KOPT-K1 (cell line): ENCODE measurements at regions not wholly inside any gene's neighbourhood (a gene's known extent, or its start where the extent isn't known, plus 50 kb on each side); places are given as distances from the start of the nearest gene placed in this dataset.

Source experiments
- H3K27ac ChIP-seq: fragments of 200-600 bp; sonication (generic); 2 replicates; pipeline ENCODE4 v1.5.1; 2016; ENCODE audit warnings: antibody characterized with exemption, mild to moderate bottlenecking, low read depth, low read length; ENCODE audit not compliant: poor library complexity, severe bottlenecking
- H3K36me3 ChIP-seq: fragments of 200-600 bp; sonication (generic); 2 replicates; pipeline ENCODE4 v1.5.1; 2017; ENCODE audit warnings: antibody characterized with exemption, mild to moderate bottlenecking, low read length, moderate library complexity; ENCODE audit not compliant: insufficient read depth
- H3K9me3 ChIP-seq: fragments of 200-600 bp; sonication (generic); 2 replicates; pipeline ENCODE4 v1.5.1; 2017; ENCODE audit warnings: antibody characterized with exemption, low read length, mild to moderate bottlenecking; ENCODE audit not compliant: insufficient read depth, poor library complexity, severe bottlenecking

- H3K36me3 ChIP-seq, result no peaks in the 10 kb centered on the region
- H3K27ac ChIP-seq, result no peak overlapping the region
- H3K9me3 ChIP-seq, result no peaks in the 10 kb centered on the region
Observed at GRCh38 chr12:28865776-28866175, 283.3 kb upstream of the FAR2 start.

DNA sequence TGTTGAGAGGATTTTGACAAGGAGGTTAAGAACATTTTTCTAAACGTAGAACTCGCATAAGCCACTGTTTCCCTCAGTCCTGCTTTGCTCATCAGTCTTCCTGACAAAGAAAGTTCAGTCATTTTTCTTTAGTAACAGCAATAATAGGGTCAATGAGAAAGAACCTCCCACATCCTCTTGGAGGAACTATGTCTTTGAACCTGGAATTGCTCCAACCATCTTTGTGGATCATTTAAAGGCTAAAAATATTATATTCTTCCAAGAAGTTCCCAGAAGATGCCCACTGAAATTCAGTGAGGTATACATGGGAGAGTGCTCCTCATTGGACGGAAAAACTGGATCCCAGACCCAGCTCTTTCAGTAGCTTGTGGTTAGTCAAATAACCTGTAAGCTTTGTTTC is 282.8 kb upstream of the FAR2 start:
- H3K9me3 ChIP-seq, result no peaks in the 10 kb centered on the region
- H3K36me3 ChIP-seq, result no peaks in the 10 kb centered on the region
- no peak overlapping the region for H3K27ac ChIP-seq

DNA sequence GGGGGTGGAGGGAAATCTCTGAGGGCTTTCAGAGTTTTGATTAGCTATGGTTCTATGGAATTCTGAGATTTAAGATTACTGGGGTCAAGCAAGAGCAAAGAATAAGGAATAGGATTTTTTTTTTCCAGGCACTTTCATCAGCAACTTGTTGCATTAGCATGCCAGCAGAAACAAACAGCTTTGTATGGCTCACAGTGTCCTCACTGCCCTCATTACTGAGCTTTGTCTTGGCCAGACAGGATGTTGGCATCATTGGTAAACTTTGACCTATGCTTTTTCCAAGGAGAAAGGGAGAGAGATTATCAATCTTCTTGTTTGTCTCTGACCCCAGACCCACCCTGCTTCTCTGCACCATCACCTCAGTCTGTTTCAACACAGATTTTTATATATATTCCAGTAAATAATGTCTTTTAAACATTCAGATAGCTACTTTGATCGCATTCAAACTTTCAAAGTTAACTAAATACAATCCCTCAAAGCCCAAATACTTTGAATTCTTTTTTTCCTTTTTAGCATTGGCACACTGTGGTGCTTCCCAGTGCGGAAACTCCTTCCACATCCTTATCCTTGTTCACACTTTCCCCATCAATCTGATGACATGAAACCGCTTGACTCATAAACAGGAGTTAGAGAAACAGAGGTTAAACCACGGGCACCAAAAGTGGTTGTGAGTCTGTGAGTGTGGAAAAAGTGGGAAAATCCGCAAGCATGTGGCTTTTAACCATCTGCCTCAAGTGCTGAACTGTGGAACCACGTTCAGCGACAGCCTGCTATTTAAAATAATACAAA is 282.2 kb upstream of the FAR2 start:
- Histone ChIP-seq H3K9me3 (no peaks in the 10 kb centered on the region), H3K27ac (no peak overlapping the region), H3K36me3 (no peaks in the 10 kb centered on the region)

GRCh38 chr12:28868414-28868813 is 280.7 kb upstream of the FAR2 start:
- H3K9me3 ChIP-seq, result no peaks in the 10 kb centered on the region
- H3K27ac ChIP-seq, result no peak overlapping the region
- no peaks in the 10 kb centered on the region for H3K36me3 ChIP-seq

- no peak overlapping the region for H3K27ac ChIP-seq
- no peaks in the 10 kb centered on the region for H3K9me3 ChIP-seq
Observed at GRCh38 chr12:28869197-28869596, 279.9 kb upstream of the FAR2 start.

GRCh38 chr12:28870839-28871440 is 278.1 kb upstream of the FAR2 start:
- Histone ChIP-seq H3K27ac (no peak overlapping the region), H3K36me3 (no peaks in the 10 kb centered on the region), H3K9me3 (no peaks in the 10 kb centered on the region)

More at GRCh38 chr12:28869197-28869596, 279.9 kb upstream of the FAR2 start:
- no peaks in the 10 kb centered on the region for H3K36me3 ChIP-seq

DNA sequence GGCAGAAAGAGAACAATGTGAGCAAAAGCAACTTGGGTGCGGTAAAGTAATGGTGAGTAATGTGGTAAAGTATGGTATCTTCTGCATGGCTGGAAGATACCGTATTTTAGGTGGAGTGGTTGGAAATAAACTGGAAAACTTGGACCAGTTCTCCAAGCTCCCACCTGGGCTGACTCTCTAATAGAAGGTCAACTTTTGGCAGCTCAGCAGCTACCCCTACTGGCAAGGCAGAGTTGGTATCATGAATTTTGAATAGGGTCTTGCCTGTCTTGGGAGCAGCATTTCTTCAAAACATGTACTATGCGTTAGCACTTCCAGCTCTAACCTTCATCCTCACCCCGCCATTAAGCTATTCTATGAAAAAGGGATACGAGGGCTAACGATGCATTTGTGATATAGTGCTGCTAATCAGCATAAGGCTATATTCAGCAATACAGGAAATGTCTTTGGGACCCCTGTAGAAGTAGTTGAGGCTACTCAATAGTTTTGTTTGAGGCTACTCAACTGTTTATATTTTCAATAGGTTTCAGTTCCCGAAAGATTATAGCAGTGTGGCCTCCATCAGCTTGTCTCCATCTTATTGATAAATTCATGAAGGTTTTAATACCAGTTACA is 276.3 kb upstream of the FAR2 start:
- H3K27ac ChIP-seq, result no peak overlapping the region
- no peaks in the 10 kb centered on the region for H3K36me3 ChIP-seq
- H3K9me3 ChIP-seq, result no peaks in the 10 kb centered on the region

DNA sequence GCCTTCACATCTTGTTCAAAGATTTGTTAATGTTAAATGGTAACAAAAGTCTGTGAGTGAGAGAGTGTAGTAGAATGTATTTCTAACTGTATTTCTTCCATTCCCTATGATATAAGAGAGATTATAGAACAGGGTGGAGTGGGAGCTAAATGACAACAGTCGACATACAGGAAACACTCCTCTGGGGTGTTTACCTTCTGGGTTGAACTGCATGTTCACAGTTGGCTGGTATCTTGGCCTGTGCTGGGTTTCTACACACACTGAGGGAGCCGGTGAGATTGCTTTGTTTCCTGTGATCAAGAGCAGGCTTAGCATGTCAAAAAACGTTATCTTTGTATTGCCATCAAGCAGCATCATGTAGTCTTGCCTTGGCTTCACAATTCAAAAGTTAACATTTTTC is 274.3 kb upstream of the FAR2 start:
- no peaks in the 10 kb centered on the region for H3K9me3 ChIP-seq
- H3K36me3 ChIP-seq, result no peaks in the 10 kb centered on the region
- no peak overlapping the region for H3K27ac ChIP-seq

- H3K27ac ChIP-seq, result no peak overlapping the region
- H3K36me3 ChIP-seq, result no peaks in the 10 kb centered on the region
- no peaks in the 10 kb centered on the region for H3K9me3 ChIP-seq
Observed at GRCh38 chr12:28876196-28876798, 272.8 kb upstream of the FAR2 start.

- Histone ChIP-seq H3K27ac (no peak overlapping the region), H3K36me3 (no peaks in the 10 kb centered on the region), H3K9me3 (no peaks in the 10 kb centered on the region)
Observed at GRCh38 chr12:28877854-28878253, 271.2 kb upstream of the FAR2 start.

- no peaks in the 10 kb centered on the region for H3K9me3 ChIP-seq
Observed at GRCh38 chr12:28878629-28879028, 270.4 kb upstream of the FAR2 start.

DNA sequence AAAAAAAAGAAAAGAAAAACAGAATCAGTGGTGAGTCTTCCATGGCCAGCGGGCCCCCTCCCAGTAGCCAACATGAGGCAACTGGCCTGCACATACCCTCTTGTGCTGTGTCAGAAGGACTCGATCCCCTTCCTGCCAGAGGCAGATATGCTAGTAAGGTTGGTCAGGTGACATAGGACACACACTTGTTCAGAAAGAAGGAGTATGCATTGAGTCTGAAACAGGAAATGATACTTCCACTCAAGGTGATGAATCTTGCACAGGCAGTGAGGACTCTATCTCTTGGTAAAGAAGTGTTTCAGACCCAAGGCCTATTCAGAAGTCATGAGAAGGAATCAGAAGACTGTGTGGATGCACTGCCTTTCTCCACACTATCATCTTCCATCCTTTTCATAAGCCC is 269.7 kb upstream of the FAR2 start:
- H3K27ac ChIP-seq, result no peak overlapping the region
- no peaks in the 10 kb centered on the region for H3K9me3 ChIP-seq
- H3K36me3 ChIP-seq, result no peaks in the 10 kb centered on the region

More at GRCh38 chr12:28878629-28879028, 270.4 kb upstream of the FAR2 start:
- Histone ChIP-seq H3K36me3 (no peaks in the 10 kb centered on the region), H3K27ac (no peak overlapping the region)

- Histone ChIP-seq H3K27ac (no peak overlapping the region), H3K9me3 (no peaks in the 10 kb centered on the region)
Observed at GRCh38 chr12:28882444-28882843, 266.6 kb upstream of the FAR2 start.

GRCh38 chr12:28883406-28883997 is 265.6 kb upstream of the FAR2 start:
- Histone ChIP-seq H3K9me3 (no peaks in the 10 kb centered on the region), H3K36me3 (no peaks in the 10 kb centered on the region), H3K27ac (no peak overlapping the region)

More at GRCh38 chr12:28882444-28882843, 266.6 kb upstream of the FAR2 start:
- no peaks in the 10 kb centered on the region for H3K36me3 ChIP-seq
